SIG-M5 (cell line): ENCODE measurements at regions not wholly inside any gene's neighbourhood (a gene's known extent, or its start where the extent isn't known, plus 50 kb on each side); places are given as distances from the start of the nearest gene placed in this dataset.

Source experiments
- DNase-seq: peaks from one replicate; lab custom pipeline; 2025; lab: John Stamatoyannopoulos, UW

GRCh38 chr9:86795823-86796553 is 151.3 kb downstream of the GAS1 start:
- no peak for DNase-seq

GRCh38 chr9:86795047-86795442 is 152.3 kb downstream of the GAS1 start:
- DNase-seq = no peak

- DNase-seq = no peak
Observed at GRCh38 chr9:86794391-86795046, 152.8 kb downstream of the GAS1 start.

- no peak for DNase-seq
Observed at GRCh38 chr9:86792136-86792535, 155.2 kb downstream of the GAS1 start.

- DNase-seq = no peak
Observed at GRCh38 chr9:86790805-86791204, 156.5 kb downstream of the GAS1 start.

- DNase-seq = no peak
Observed at GRCh38 chr9:86788456-86788855, 158.8 kb downstream of the GAS1 start.

DNA sequence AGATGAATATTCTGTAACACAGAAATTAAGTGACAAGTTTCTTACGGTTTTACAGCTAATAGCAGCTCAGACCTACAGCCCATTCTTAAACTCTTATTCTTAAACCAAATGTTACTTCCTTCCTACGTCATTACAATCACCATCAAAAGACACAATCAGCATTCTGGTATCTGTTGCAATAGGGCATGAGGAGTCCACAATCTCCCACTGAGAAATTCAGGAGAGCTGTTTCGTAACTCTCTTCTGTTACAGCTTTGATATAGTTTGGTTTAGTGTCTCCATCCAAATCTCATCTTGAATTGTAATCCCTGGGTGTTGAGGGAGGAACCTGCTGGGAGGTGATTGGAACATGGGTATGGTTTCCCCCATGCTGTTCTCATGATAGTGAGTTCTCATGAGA is 163.4 kb downstream of the GAS1 start:
- no peak for DNase-seq

- DNase-seq = no peak
Observed at GRCh38 chr9:86782831-86783230, 164.5 kb downstream of the GAS1 start.

- no peak for DNase-seq
Observed at GRCh38 chr9:86778761-86779160, 168.5 kb downstream of the GAS1 start.

DNA sequence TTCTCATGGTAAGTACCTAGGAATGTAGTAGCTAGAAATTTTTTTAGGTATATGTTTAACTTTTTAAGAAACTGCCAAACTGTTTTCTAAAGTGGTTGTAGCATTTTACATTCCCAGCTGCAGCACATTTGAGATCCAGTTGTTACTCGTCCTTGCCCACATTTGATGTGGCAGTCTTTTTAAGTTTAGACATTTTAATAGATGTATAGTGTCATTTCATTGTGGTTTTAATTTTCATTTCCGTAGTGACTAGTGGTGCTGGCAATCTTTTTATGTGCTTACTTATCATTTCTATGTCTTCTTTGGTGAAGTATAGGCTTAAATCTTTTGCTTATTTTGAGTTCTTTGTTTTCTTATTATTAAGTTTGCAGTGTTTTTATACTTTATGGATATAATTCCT is 171.6 kb downstream of the GAS1 start:
- DNase-seq = no peak

DNA sequence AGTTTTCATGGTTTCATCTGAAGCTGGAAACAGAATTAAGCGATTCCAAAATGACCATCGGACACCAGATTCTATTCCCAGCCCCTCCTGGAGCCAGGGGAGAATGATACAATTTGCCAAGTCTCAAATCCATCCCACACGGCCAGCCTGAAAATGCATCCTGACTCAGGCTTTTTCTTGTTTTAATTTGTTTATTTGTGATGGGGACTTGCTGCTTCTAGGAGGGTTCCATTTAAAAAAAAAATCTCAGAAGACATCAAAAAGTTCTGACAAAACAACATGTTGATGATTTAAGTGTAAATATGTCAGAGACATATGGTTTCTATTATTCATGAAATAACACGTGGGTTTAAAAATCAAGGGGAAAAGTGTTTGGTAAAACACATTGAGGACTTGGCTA is 173.2 kb downstream of the GAS1 start:
- no peak for DNase-seq

DNA sequence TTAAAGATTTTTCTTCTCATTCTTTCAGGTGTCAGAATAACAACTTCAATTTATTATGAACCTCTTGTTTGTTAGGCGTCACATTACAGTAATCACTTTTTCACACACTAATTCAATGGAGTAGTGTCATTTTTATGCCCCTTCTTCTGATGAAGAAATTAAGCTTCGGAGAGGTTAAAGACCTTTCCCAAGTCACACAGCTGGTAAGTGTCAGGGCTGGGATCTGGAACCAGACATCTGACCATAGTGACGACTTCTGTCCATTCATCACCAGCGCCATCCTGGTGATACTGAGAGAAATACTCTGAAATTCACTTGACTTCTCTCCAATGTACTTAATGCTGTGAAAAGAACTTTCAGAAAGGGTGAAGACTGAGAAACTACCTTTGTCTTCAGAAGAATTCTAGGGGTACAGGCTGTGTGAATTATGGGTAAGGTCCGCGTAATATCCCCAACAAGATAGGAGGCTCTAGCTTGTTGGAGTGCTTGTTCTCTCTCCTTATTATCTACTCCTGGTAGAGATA is 173.8 kb downstream of the GAS1 start:
- no peak for DNase-seq

DNA sequence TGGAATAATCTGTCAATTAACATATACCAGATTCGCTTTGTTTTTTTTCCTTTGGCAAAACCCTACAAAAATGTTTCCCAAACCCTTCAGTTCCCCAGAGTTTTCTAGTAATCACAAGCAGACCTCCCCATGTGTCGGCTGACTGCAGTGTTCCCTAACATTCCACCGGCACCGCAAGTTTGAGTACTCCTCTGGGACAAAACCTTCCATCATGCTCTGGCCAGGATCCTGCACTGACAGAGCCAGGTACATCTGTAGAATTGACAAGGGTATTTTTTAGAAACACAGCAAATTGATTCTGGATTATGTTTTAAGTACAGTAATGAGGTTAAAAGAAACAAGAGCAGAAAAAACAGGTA is 174.7 kb downstream of the GAS1 start:
- DNase-seq = no peak

GRCh38 chr9:86771941-86772634 is 175.2 kb downstream of the GAS1 start:
- DNase-seq = no peak

- no peak for DNase-seq
Observed at GRCh38 chr9:86771420-86771819, 175.9 kb downstream of the GAS1 start.

DNA sequence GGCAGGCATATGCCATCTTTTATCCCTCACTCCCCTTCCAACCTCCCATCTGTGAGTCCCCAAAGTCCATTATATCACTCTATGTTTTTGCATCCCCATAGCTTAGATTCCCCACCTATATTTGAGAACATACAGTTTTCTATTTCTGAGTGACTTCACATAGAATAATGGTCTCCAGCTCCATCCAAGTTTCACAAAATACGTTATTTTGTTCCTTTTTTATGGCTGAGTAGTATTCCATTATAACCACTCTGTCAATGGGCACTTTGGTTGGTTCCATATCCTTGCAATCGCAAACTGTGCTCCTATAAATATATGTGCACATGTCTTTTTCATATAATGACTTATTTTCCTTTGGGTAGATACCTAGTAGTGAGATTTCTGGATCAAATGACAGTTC is 178.6 kb downstream of the GAS1 start:
- no peak for DNase-seq

- DNase-seq = no peak
Observed at GRCh38 chr9:86768020-86768419, 179.3 kb downstream of the GAS1 start.

DNA sequence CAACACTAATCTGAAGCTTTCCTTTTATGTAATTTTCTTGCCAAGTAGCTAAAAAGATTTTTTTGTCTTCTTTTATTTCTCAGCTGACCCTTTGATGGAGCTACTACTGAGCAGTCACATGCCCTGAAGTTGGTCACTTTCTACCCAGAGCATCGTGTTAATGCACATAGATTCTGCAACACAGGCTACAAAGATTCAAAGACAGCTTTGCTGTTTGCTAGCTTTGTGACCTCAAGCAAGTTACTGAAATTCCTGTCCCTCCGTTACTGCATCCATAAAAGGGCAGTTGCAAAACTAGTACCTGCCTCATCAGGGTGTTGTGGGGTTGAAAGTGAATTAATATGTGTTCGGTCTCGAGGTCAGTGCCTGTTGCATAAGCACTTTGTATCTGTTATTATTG is 179.9 kb downstream of the GAS1 start:
- no peak for DNase-seq

DNA sequence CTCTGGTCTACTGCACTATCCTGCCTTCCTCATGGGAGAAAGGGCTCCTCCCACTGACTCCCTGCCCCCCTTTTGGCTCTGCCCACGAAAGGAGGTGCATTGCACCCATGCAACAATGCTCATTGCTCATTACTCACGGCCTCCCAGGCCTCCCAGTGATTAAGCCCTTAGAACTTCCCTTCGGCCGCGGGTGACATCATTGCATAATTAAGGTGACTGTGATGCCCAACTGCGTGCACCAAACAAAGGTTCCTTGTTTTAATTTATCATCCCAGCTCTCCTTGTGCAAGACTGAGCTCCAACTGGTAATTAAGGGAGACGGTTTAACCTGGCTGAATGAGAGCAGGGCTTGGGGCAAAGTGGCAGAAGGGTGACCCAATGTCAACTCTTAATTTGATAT is 180.4 kb downstream of the GAS1 start:
- no peak for DNase-seq

- DNase-seq = no peak
Observed at GRCh38 chr9:86766511-86766910, 180.8 kb downstream of the GAS1 start.

DNA sequence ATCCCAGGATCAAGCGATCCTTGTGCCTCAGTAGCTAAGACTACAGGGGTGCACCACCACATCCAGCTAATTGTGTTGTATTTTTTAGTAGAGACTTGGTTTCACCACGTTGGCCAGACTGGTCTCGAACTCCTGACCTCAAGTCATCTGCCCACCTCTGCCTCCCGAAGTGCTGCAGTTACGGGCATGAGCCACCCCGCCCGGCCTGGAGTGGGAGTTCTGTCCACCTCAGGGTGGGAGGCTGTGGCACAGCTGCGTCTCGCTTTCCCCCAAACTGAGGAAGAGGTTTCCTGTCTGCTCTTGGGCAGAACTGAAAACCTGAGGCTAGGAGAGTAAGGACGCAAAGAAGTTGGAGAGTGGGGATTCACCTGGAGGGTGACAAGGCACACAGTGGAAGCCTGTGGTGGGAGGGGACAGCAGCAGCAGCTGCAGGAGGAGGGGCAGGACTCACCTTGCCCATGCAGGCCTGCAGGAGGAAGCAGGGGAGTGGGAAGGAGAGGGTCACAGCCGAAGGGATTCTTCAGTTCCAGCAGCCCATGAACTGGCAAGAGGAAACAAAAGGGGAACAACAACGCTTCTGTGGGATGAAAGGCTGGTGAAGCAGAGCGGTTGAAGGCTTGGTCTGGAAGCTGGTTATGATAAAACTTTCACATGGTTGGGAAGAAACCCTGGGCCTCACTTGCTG is 181.4 kb downstream of the GAS1 start:
- no peak for DNase-seq

DNA sequence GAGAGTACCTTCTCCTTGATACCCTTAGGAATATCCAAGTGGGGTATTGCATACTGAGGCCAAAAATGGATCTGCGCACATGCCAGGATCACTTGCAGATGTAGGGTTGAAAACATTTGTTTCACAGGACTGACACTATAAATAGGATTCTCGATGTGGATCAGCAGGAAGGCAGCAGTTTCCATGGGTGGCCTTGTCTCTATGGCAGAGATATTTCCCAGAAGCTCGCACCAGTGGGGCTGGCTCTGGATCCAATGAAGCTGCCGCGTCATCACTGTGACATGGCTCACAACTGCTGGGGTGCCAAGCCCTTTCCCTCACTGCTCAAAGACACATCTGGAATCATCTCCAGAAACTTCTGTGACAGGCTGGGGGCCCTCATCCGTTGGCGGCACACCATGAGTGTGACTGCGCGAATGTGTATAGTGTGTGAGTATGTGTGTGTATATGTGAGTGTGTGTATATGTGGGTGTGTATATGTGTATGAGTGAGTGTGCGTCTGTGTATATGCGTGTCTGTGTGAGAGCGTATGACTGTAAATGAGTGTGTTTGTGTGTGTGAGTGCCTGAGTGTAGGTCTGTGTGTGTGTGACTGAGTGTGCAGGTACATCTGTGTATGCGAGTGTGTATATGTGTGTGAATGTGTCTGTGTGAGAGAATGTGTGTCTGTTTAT is 182.5 kb downstream of the GAS1 start:
- DNase-seq = no peak
